CD4-positive, alpha-beta T cell treated with Interleukin-10 for 1 hour (primary cell): ENCODE measurements at regions not wholly inside any gene's neighbourhood (a gene's known extent, or its start where the extent isn't known, plus 50 kb on each side); places are given as distances from the start of the nearest gene placed in this dataset.
"Not testable (repeated sequence)": the region's sequence is repeated elsewhere in the genome, so short reads cannot be mapped to it uniquely, and the experiment has no call there.

Source experiments
- DNase-seq: peaks from one replicate; pipeline ENCODE4 v3.0.0-alpha.2; 2020

GRCh38 chr1:214095896-214096295 lies 108.1 kb downstream of the PROX1 start:
- DNase-seq = not testable (repeated sequence)

- no peak for DNase-seq
These were observed 113.5 kb downstream of the PROX1 start for GRCh38 chr1:214101246-214101645.

DNA sequence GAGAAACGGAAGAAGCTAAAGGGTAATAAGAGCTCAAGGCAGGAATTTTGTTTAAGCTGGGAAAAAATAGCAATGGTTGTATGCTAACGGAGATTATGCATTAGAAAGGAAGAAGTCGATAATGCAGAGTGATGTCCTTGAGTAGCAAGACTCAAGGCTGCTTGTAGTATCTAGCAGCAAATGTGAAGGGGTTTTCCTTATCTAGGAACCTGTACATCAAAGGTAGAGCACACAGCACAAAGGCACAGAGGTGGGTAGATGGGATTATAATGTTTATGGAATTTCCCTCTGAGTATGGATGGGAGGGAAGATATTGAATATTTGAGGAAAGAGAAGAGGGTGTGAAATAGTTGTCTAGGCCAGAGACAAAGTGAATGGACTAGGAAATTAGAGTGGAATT lies 114.1 kb downstream of the PROX1 start:
- no peak for DNase-seq

GRCh38 chr1:214102907-214103306 lies 115.1 kb downstream of the PROX1 start:
- DNase-seq = no peak

GRCh38 chr1:214103778-214104177 lies 116.0 kb downstream of the PROX1 start:
- no peak for DNase-seq

DNA sequence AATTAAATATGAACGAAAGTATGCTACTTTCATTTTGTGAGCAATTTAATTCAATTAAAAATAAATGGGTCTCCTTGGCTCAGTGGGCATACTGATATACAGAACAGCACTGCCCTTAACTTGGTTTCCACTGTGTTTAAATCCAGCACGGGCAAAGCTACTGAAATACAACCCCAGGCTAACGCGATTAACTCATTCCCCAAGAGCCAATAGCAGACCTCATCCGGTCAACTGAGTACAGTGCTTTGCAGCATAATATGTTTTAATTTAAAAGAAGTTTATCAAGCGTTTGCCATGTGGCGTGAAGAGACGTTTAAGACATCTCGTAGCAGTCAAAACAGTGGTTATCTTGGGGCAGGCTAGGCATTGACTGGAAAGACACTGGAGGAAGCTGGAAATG lies 118.6 kb downstream of the PROX1 start:
- DNase-seq = no peak

- DNase-seq = no peak
These were observed 119.7 kb downstream of the PROX1 start for GRCh38 chr1:214107322-214108096.

DNA sequence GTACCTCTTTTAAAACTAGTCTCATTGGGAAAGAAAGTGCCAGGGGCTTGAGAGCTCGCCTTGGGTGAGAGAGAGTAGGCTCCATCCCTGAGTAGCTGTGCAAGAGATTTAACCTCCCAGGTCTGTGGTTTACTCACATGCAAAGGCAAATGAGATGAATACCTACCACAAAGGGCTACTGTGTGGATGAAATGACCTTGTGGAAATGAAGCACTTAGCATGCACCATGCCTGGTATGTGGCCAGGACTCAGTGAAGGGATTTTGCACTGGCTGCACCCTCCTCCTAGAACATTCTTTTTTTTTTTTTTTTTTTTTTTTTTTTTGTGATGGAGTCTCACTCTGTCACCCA lies 120.3 kb downstream of the PROX1 start:
- DNase-seq = no peak

DNA sequence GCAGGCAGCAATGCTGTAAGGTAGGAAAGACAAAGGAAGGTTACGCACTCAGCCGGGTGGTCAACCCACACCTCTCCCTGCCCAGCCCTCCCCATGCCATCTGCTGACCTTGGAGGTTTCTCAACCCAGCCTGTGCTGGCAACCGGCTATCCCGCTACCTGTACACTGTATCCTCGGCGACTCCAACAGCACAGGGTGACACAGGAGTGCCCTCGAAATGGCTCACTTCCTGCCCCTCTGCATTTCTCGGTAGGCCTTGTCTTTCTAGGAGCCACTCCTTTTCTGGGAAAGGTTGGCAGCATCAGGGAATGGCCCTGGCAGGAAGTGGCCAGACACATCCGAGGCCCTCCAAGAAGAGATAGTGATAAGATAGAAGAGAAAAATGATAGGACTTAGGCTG lies 124.0 kb downstream of the PROX1 start:
- DNase-seq = no peak

DNA sequence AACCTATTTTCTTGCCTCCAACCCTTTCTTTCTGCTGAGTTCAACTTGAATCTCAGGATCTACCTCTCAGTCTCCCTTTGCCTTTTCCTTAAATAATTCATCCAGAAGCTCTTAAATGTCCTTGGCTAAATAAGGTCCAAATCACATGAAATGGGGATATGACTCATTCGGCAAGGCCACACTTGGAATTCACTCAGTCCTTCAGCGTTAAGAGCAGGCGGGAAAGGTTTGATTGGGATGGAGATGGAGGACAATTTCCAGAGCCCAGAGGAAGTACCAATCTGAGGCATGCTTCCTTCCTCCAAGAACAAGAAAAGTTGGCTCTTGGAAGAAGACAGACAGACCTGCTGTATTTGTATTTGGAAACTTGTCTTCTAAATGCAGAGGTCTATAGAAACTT lies 128.5 kb downstream of the PROX1 start:
- no peak for DNase-seq

DNA sequence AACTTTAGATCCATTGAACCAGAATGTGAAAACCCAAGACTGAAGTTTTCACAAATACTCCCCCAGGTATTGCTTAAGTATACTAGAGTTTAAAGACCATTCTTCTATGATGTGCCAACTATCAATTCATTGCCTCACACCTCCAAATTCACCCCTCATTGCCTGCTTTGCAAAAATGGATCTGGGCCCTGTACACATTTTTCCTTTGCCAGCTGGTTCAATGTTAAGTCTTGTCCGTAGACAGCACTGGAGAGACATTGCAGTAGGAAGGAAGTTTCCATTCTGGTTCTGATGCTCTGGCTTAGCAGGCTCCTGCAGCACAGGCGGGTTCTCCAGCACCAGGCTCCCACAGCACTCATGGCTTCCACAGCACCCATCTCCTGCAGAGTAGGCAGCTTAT lies 130.0 kb downstream of the PROX1 start:
- DNase-seq = no peak

DNA sequence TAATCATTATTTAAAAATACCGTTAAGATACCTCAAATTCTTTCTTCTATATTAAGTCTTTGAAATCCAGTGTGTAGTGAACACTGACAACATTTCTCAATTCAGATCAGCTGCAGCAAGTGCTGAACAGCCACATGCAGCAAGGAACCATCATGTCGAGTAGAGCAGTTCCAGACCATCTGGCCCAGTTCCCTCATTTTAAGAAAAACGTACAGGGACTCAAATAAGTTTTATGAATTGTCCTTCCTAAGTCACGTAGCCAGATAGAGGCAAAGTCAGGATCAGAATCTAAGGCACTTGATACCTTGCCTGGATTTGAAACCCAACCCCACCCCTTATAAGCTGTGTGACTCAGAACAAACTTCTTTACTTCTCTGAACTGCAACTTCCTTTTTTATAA lies 132.4 kb downstream of the PROX1 start:
- DNase-seq = no peak

DNA sequence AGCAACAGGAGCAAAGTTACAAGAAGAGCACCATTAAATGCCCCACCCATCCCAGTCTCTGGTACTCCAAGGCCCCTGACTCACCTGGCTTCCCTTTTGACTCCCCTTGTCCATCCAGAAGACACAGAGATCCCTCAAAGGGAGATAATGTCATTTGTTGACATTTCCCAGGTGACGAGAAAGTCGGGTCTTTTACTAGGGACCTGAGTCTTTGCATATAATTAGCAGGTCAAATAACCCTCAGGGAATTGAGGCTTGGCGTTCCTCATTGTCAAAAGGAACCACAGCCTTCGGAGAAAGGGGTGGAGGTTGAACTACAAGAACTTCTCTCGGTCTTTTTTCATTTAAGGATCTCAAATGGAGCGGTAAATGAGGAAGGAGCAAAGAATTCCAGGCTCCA lies 133.2 kb downstream of the PROX1 start:
- no peak for DNase-seq

DNA sequence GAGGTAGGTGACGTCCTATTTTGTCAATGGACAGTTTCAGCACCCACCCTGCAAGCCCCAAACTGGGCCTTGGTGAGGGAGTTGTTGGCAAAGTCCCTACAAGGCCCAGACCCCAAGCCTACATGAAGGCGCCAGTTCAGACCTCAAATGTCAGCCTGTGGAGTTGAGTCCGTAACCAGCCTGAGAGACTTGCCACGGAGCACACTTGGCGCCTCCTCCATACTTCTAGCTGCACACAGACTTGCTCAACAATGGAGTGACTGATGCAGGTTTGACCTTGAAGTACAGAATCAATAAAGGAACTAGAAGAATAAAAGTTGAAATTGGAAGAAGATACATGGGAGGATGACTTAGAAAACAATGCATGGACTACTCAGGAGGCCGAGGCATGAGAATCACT lies 134.3 kb downstream of the PROX1 start:
- DNase-seq = no peak

GRCh38 chr1:214123061-214123784 lies 135.4 kb downstream of the PROX1 start:
- DNase-seq = peak; percentile 28

GRCh38 chr1:214124281-214124805 lies 136.6 kb downstream of the PROX1 start:
- no peak for DNase-seq

- DNase-seq = no peak
These were observed 137.1 kb downstream of the PROX1 start for GRCh38 chr1:214124915-214125314.

- no peak for DNase-seq
These were observed 138.0 kb downstream of the PROX1 start for GRCh38 chr1:214125819-214126218.

- no peak for DNase-seq
These were observed 138.9 kb downstream of the PROX1 start for GRCh38 chr1:214126697-214127146.

GRCh38 chr1:214127705-214128104 lies 139.9 kb downstream of the PROX1 start:
- DNase-seq = no peak

- no peak for DNase-seq
These were observed 145.1 kb upstream of the SMYD2 start for GRCh38 chr1:214135886-214136285.

GRCh38 chr1:214136324-214136919 lies 144.5 kb upstream of the SMYD2 start:
- DNase-seq = no peak

DNA sequence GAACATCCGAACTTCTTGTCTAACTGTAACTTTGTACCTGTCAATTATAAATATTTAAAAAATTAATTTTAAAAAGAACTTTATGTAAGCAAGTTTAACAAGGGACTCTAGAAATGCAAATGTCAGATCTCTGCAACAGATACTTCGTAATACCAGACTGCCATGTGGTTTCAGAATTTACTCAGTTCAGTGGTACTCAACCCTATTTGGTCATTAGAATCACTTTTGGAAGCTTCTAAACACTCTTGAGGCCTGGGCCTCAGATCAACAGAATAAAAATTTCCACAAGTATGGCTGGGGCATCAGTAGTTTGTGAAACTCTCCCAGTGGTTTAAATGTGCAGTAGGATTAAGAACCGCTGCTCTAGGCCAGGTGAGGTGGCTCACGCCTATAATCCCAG lies 139.5 kb upstream of the SMYD2 start:
- no peak for DNase-seq
